Urinary bladder (tissue), 3 donors: ENCODE measurements at regions not wholly inside any gene's neighbourhood (a gene's known extent, or its start where the extent isn't known, plus 50 kb on each side); places are given as distances from the start of the nearest gene placed in this dataset.

ENCODE experiments used
- DNase-seq: peaks from one replicate; pipeline ENCODE4 v3.0.0-alpha.2; 2015; ENCODE audit errors: extremely low spot score
- H3K27ac ChIP-seq: one replicate; pipeline ENCODE4 v1.5.1; 2013; ENCODE audit warnings: low read depth, mild to moderate bottlenecking, moderate library complexity
- H3K36me3 ChIP-seq: one replicate; pipeline ENCODE4 v1.6.1; 2013; ENCODE audit warnings: mild to moderate bottlenecking, moderate library complexity; ENCODE audit not compliant: insufficient read depth
- H3K4me1 ChIP-seq: one replicate; pipeline ENCODE4 v1.6.1; 2013; ENCODE audit warnings: mild to moderate bottlenecking, moderate library complexity; ENCODE audit not compliant: insufficient read depth
- H3K4me3 ChIP-seq: one replicate; pipeline ENCODE4 v1.5.1; 2013; ENCODE audit warnings: low read depth, low read length
- WGBS: extraction: QIAGEN DNeasy Blood & Tissue Kit; methylation state at CpG from one replicate; pipeline ENCODE4 v1.1.7; 2013; 5-methylcytosine and 5-hydroxymethylcytosine counted together
- donor health status: healthy with polysubstance abuse.
- donor health status: healthy.

GRCh38 chr10:131013281-131013912 lies 298.1 kb downstream of the TCERG1L start:
- Histone ChIP-seq H3K36me3 (no peaks in the 10 kb centered on the region), H3K4me1 (no peaks in the 10 kb centered on the region), H3K4me3 (no peak overlapping the region), H3K27ac (no peak overlapping the region)
- WGBS: 88% methylated on average over 17 of the region's 17 CpGs
- DNase-seq: no peak

DNA sequence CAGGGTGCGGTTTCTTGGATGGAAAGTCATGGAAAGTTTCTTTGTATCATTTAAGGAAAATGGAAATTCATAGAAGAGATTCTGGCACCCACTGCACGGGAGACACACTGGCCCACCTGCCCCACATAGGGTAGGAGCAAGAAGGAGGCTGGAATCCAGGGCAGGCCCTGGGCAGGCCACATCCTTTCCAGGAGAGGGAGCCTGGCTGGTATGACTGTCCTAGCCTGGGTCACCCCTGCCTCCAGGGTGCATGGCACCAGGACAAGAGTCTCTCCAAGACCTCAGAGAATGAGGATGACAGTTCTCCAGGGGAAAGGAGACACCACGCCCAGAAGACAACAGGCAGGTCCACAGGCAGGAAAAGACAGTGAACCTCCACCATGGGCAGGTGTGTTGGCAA lies 297.2 kb downstream of the TCERG1L start:
- DNase-seq: no peak
- no peak overlapping the region for H3K4me3 ChIP-seq
- WGBS: 84% methylated on average over 3 of the region's 3 CpGs
- H3K36me3 ChIP-seq: no peaks in the 10 kb centered on the region
- H3K4me1 ChIP-seq: no peaks in the 10 kb centered on the region
- no peak overlapping the region for H3K27ac ChIP-seq

GRCh38 chr10:131015271-131015670 lies 296.2 kb downstream of the TCERG1L start:
- 85% methylated on average over 9 of the region's 9 CpGs for WGBS
- H3K36me3 ChIP-seq: no peaks in the 10 kb centered on the region
- H3K4me3 ChIP-seq: no peak overlapping the region
- no peaks in the 10 kb centered on the region for H3K4me1 ChIP-seq
- no peak overlapping the region for H3K27ac ChIP-seq
- DNase-seq: no peak

DNA sequence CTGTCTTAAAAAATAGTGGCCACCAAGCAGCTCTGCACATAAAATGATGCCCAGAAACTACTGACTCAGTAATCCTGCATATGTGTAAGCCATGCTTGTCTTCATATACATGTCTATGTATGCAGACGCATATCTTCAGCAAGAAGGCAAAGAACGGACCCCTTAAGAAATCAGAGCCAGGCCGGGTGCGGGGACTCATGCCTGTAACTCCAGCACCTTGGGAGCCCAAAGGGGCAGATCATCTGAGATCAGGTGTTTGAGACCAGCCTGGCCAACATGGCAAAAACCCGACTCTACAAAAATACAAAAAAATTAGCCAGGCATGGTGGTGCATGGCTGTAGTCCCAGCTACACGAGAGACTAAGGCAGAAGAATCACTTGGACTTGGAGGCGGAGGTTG lies 295.0 kb downstream of the TCERG1L start:
- Histone ChIP-seq H3K4me3 (no peak overlapping the region), H3K4me1 (no peaks in the 10 kb centered on the region), H3K27ac (no peak overlapping the region), H3K36me3 (no peaks in the 10 kb centered on the region)
- no peak for DNase-seq
- WGBS: 87% methylated on average over 7 of the region's 7 CpGs

GRCh38 chr10:131017566-131018285 lies 293.8 kb downstream of the TCERG1L start:
- WGBS: 87% methylated on average over 9 of the region's 9 CpGs
- Histone ChIP-seq H3K36me3 (no peaks in the 10 kb centered on the region), H3K4me1 (no peaks in the 10 kb centered on the region), H3K4me3 (no peak overlapping the region), H3K27ac (no peak overlapping the region)
- no peak for DNase-seq

GRCh38 chr10:131018886-131019500 lies 292.5 kb downstream of the TCERG1L start:
- Histone ChIP-seq H3K27ac (no peak overlapping the region), H3K36me3 (no peaks in the 10 kb centered on the region), H3K4me3 (no peak overlapping the region), H3K4me1 (no peaks in the 10 kb centered on the region)
- WGBS: 77% methylated on average over 14 of the region's 14 CpGs
- DNase-seq: no peak

DNA sequence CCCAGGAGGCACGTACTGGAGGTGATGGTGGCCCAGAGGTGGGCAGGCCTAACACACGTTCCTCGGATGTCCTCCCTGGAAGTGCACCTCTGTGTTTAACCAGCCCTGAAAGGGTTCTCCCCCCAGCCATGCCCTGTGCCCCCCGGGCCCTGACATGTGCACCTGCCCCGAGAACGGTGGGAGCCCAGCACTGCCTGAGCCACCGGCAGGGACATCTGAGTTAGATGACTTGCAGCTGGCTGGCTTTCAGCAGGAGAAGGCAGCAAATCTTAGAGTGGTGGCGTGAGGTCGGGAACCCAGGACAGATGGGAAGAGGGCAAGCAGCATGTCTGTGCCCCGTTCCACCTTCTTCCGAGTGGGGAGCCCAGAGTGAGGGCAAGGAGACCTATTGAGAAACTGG lies 291.8 kb downstream of the TCERG1L start:
- no peak for DNase-seq
- no peak overlapping the region for H3K27ac ChIP-seq
- no peaks in the 10 kb centered on the region for H3K36me3 ChIP-seq
- no peak overlapping the region for H3K4me3 ChIP-seq
- 81% methylated on average over 11 of the region's 11 CpGs for WGBS
- no peaks in the 10 kb centered on the region for H3K4me1 ChIP-seq

GRCh38 chr10:131020775-131021174 lies 290.7 kb downstream of the TCERG1L start:
- no peaks in the 10 kb centered on the region for H3K36me3 ChIP-seq
- WGBS: 92% methylated on average over 7 of the region's 7 CpGs
- DNase-seq: no peak

GRCh38 chr10:131021246-131021895 lies 290.1 kb downstream of the TCERG1L start:
- H3K36me3 ChIP-seq: no peaks in the 10 kb centered on the region
- no peak for DNase-seq
- H3K4me3 ChIP-seq: no peak overlapping the region
- H3K27ac ChIP-seq: no peak overlapping the region
- WGBS: 69% methylated on average over 16 of the region's 16 CpGs
- no peaks in the 10 kb centered on the region for H3K4me1 ChIP-seq

More at GRCh38 chr10:131020775-131021174, 290.7 kb downstream of the TCERG1L start:
- no peaks in the 10 kb centered on the region for H3K4me1 ChIP-seq
- no peak overlapping the region for H3K4me3 ChIP-seq
- H3K27ac ChIP-seq: no peak overlapping the region

GRCh38 chr10:131021969-131022368 lies 289.6 kb downstream of the TCERG1L start:
- no peak for DNase-seq
- H3K4me3 ChIP-seq: no peak overlapping the region
- no peaks in the 10 kb centered on the region for H3K4me1 ChIP-seq
- 56% methylated on average over 4 of the region's 4 CpGs for WGBS
- H3K36me3 ChIP-seq: no peaks in the 10 kb centered on the region
- H3K27ac ChIP-seq: no peak overlapping the region

DNA sequence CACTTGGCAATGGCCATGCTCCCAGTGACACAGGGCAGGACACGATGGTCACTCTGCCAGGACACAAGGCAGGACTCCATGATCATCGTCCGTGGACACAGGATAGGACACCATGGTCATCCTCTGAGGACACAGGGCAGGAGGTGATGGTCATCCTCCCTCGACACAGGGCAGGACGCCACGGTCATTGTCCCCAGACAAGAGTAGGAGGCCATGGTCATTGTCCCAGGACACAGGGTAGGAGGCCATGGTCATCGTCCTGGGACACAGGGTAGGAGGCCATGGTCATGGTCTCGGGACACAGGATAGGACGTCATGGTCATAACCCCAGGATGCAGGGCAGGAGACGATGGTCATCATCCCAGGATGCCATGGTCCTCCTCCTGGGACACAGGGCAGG lies 289.2 kb downstream of the TCERG1L start:
- H3K4me1 ChIP-seq: no peaks in the 10 kb centered on the region
- no peak overlapping the region for H3K4me3 ChIP-seq
- WGBS: 91% methylated on average over 10 of the region's 10 CpGs
- H3K27ac ChIP-seq: no peak overlapping the region
- DNase-seq: no peak
- H3K36me3 ChIP-seq: no peaks in the 10 kb centered on the region

DNA sequence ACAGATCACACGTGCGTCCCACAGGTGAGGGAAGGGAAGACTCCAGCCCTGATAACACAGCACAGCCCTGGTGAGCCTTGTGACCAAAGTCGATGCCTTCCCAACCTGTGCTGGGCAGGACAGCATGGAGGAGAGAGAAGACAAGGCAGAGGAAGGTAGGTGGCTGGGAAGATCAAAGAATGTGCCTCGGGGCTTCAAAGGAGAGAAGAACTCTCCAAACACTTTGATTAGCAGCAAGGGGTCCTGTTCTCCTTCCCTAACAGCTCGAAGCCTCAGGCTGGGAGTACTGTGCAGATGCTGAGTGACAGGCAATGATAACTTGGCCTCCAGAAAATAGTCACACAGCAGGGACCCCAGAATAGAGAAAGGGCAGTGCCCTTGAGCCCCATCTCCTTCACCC lies 288.5 kb downstream of the TCERG1L start:
- Histone ChIP-seq H3K4me3 (no peak overlapping the region), H3K36me3 (no peaks in the 10 kb centered on the region), H3K27ac (no peak overlapping the region), H3K4me1 (no peaks in the 10 kb centered on the region)
- no peak for DNase-seq
- 53% methylated on average over 5 of the region's 5 CpGs for WGBS

DNA sequence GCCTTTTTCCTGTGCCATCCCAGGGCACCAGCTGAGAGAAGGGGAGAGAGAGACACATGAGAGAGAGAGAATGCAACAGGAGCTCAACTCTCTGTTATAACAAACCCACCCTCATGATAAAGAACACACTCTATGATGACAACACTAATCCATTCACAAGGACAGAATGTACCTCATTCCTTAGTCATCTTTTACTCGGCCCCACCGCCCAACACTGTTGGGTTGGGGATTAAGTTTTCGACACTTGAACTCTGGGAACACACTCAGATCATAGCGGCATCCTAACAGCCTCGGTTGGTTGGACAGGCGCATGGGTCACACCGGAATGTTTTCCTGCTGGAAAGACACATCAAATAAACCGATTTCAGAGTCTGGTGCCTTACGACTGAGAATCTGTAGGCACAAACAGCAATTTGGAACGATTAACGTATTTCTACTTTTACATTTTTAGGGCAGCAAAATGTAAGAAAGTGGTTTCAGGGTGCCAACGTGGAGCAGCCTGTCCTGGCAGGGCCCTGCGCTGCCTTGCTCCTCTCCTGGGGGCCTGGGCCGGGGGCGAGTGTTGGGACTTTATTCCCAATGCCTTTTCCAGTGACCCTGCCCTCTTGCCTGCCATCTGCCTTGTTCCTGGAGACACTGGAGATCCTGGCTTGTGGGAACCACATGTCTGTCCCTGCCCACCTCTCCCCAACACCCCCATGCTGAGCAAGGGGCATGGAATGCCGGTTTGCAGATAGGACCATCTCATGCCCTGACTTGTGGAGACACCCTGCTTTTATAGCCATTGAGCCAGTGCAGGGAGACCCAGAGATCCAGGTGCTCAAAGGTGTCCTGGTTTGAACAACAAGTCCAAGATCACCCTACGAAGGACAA lies 287.0 kb downstream of the TCERG1L start:
- H3K27ac ChIP-seq: no peak overlapping the region
- H3K4me3 ChIP-seq: no peak overlapping the region
- H3K36me3 ChIP-seq: no peaks in the 10 kb centered on the region
- H3K4me1 ChIP-seq: no peaks in the 10 kb centered on the region
- 66% methylated on average over 17 of the region's 17 CpGs for WGBS
- no peak for DNase-seq
